Right lobe of liver (tissue), 4 donors: ENCODE measurements at regions not wholly inside any gene's neighbourhood (a gene's known extent, or its start where the extent isn't known, plus 50 kb on each side); places are given as distances from the start of the nearest gene placed in this dataset.

Source experiments
- CTCF ChIP-seq, 4 donors: fragments of 200-600 bp in 3 of 4; fragments of 450-650 bp in 1 of 4; IDR thresholded peaks; one replicate each; pipeline versions ENCODE4 v1.5.1 to v1.8.0; 2016 to 2022; ENCODE audit warnings: antibody characterized with exemption in 4 of 4, mild to moderate bottlenecking in 2 of 4
- POLR2A ChIP-seq: fragments of 450-650 bp; IDR thresholded peaks from one replicate; pipeline ENCODE4 v1.6.1; 2017; ENCODE audit warnings: antibody characterized with exemption, mild to moderate bottlenecking
- donor health status: DM: no; HTN: no; CAD: no.
- donor health status: DM: no; HTN: no; CAD: no.
- donor health status: DM: no; HTN: yes; CAD: no.

GRCh38 chr13:85461621-85462020, 337.6 kb downstream of the SLITRK6 start:
- TF ChIP-seq POLR2A: no peak
- no peak for TF ChIP-seq CTCF (IDR thresholded peaks at IDR 0.05)
